ENCODE measurements at regions not wholly inside any gene's neighbourhood (a gene's known extent, or its start where the extent isn't known, plus 50 kb on each side); places are given as distances from the start of the nearest gene placed in this dataset.

DNA sequence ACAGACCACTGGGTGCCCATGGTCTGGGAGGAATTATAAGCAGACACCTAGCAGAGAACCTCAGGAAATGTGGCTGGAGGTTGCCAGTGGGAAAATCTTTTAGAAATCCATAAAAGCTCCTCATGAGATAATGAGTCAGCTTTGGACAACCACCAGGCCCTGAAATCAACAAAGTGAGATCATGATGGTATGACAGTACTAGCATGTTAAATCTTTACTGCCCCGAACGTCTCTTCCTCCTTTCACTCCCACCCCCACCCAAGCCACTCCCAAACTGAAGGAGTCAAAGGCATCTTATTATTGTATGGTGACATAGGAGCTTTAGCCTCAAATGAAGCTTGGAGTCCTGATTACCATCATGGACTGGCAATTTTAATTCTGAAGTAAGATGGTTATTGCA is 240.0 kb downstream of the DIO2 start:
- in situ Hi-C loops (cut with MboI) (no loop called here), intact Hi-C loops (cut with micrococcal nuclease) (no loop called here)
- 0% methylated on average over 1 of the region's 2 CpGs for WGBS (ENCODE audit: insufficient coverage, low coverage, missing lambda C conversion rate)
- H3K9ac ChIP-seq (ENCODE audit: insufficient read depth in 1 of 2, low read depth in 2 of 2, low read length in 2 of 2) = no peak overlapping the region
- no peaks in the 10 kb centered on the region for H3K9me3 ChIP-seq (replicated peaks; ENCODE audit: control insufficient read depth, insufficient read depth, low read depth, low read length)
- ChIA-PET POLR2A (no interaction called here), CTCF (ENCODE audit: low intra/inter-chr PET ratio) (no interaction called here)
- no peaks in the 10 kb centered on the region for H3K79me2 ChIP-seq (ENCODE audit: control insufficient read depth, insufficient read depth, low read length)
- no peaks in the 10 kb centered on the region for H3K4me1 ChIP-seq (replicated peaks in 1 of 2; ENCODE audit: control insufficient read depth in 2 of 2, insufficient read depth in 2 of 2, low read length in 2 of 2)
- H3K4me2 ChIP-seq (ENCODE audit: insufficient read depth, low read length) = no peak overlapping the region
- TF ChIP-seq EGR1 (conservative IDR thresholded peaks at IDR 0.05) (no peak), CBX8 (IDR thresholded peaks at IDR 0.05; ENCODE audit: borderline replicate concordance, extremely low read depth, low read depth, low read length, poor library complexity, severe bottlenecking) (no peak), SAFB2 (IDR thresholded peaks at IDR 0.05; ENCODE audit: borderline replicate concordance, low read depth, low read length, severe bottlenecking) (no peak), ZNF263 (CRISPR knock-in tag; IDR thresholded peaks at IDR 0.05; ENCODE audit: borderline replicate concordance) (no peak), RBM25 (IDR thresholded peaks at IDR 0.05; ENCODE audit: low read depth, low read length, severe bottlenecking) (no peak), GTF2A2 (tag; IDR thresholded peaks at IDR 0.05) (no peak), ZBTB8A (IDR thresholded peaks at IDR 0.05; ENCODE audit: partially characterized antibody) (no peak), CHD2 (IDR thresholded peaks at IDR 0.05; ENCODE audit: low read depth, low read length) (no peak)
- TF ChIP-seq, protein P1, sequence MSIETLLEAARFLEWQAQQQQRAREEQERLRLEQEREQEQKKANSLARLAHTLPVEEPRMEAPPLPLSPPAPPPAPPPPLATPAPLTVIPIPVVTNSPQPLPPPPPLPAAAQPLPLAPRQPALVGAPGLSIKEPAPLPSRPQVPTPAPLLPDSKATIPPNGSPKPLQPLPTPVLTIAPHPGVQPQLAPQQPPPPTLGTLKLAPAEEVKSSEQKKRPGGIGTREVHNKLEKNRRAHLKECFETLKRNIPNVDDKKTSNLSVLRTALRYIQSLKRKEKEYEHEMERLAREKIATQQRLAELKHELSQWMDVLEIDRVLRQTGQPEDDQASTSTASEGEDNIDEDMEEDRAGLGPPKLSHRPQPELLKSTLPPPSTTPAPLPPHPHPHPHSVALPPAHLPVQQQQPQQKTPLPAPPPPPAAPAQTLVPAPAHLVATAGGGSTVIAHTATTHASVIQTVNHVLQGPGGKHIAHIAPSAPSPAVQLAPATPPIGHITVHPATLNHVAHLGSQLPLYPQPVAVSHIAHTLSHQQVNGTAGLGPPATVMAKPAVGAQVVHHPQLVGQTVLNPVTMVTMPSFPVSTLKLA (conservative IDR thresholded peaks at IDR 0.05) = no peak
- TF ChIP-seq, protein P2, sequence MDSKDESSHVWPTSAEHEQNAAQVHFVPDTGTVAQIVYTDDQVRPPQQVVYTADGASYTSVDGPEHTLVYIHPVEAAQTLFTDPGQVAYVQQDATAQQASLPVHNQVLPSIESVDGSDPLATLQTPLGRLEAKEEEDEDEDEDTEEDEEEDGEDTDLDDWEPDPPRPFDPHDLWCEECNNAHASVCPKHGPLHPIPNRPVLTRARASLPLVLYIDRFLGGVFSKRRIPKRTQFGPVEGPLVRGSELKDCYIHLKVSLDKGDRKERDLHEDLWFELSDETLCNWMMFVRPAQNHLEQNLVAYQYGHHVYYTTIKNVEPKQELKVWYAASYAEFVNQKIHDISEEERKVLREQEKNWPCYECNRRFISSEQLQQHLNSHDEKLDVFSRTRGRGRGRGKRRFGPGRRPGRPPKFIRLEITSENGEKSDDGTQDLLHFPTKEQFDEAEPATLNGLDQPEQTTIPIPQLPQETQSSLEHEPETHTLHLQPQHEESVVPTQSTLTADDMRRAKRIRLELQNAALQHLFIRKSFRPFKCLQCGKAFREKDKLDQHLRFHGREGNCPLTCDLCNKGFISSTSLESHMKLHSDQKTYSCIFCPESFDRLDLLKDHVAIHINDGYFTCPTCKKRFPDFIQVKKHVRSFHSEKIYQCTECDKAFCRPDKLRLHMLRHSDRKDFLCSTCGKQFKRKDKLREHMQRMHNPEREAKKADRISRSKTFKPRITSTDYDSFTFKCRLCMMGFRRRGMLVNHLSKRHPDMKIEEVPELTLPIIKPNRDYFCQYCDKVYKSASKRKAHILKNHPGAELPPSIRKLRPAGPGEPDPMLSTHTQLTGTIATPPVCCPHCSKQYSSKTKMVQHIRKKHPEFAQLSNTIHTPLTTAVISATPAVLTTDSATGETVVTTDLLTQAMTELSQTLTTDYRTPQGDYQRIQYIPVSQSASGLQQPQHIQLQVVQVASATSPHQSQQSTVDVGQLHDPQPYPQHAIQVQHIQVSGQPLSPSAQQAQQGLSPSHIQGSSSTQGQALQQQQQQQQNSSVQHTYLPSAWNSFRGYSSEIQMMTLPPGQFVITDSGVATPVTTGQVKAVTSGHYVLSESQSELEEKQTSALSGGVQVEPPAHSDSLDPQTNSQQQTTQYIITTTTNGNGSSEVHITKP (IDR thresholded peaks at IDR 0.05; ENCODE audit: partially characterized antibody) = no peak
- TF ChIP-seq, protein P3, sequence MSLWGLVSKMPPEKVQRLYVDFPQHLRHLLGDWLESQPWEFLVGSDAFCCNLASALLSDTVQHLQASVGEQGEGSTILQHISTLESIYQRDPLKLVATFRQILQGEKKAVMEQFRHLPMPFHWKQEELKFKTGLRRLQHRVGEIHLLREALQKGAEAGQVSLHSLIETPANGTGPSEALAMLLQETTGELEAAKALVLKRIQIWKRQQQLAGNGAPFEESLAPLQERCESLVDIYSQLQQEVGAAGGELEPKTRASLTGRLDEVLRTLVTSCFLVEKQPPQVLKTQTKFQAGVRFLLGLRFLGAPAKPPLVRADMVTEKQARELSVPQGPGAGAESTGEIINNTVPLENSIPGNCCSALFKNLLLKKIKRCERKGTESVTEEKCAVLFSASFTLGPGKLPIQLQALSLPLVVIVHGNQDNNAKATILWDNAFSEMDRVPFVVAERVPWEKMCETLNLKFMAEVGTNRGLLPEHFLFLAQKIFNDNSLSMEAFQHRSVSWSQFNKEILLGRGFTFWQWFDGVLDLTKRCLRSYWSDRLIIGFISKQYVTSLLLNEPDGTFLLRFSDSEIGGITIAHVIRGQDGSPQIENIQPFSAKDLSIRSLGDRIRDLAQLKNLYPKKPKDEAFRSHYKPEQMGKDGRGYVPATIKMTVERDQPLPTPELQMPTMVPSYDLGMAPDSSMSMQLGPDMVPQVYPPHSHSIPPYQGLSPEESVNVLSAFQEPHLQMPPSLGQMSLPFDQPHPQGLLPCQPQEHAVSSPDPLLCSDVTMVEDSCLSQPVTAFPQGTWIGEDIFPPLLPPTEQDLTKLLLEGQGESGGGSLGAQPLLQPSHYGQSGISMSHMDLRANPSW (CRISPR knock-in tag; IDR thresholded peaks at IDR 0.05) = no peak
- TF ChIP-seq, protein P4, sequence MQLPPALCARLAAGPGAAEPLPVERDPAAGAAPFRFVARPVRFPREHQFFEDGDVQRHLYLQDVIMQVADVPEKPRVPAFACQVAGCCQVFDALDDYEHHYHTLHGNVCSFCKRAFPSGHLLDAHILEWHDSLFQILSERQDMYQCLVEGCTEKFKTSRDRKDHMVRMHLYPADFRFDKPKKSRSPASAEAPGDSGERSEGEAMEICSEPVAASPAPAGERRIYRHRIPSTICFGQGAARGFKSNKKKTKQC (CRISPR knock-in tag; IDR thresholded peaks at IDR 0.05) = no peak
- no peaks in the 10 kb centered on the region for H3K9me1 ChIP-seq (ENCODE audit: control insufficient read depth, insufficient read depth, low read length)
- H3K4me3 ChIP-seq = no peak overlapping the region
- FAIRE-seq (no peak), ATAC-seq (no peak), DNase-seq (ENCODE audit: extremely low read depth in 1 of 4, low spot score in 3 of 4) (no peak)
- H4K20me1 ChIP-seq (replicated peaks; ENCODE audit: control insufficient read depth, insufficient read depth, low read length) = no peaks in the 10 kb centered on the region
- no peak overlapping the region for H3K27ac ChIP-seq (ENCODE audit: extremely low read depth, low read depth, low read length)
- H3K27me3 ChIP-seq (ENCODE audit: control insufficient read depth in 2 of 2, insufficient read depth in 2 of 2, low read length in 2 of 2) = no peaks in the 10 kb centered on the region
- no peaks in the 10 kb centered on the region for H3K36me3 ChIP-seq (ENCODE audit: control insufficient read depth, insufficient read depth, low read length)
- BruUV-seq (replicated peaks) = no TSS peak
- no peak overlapping the region for H2AFZ ChIP-seq (ENCODE audit: low read depth, low read length)
